IPS-NIHi7 (cell line): ENCODE measurements at regions not wholly inside any gene's neighbourhood (a gene's known extent, or its start where the extent isn't known, plus 50 kb on each side); places are given as distances from the start of the nearest gene placed in this dataset.

Experiments
- DNase-seq: peaks from one replicate; pipeline ENCODE4 v3.0.0; 2012; ENCODE audit warnings: mixed read lengths; ENCODE audit errors: extremely low spot score

- no peak for DNase-seq
Measured at GRCh38 chr4:148813289-148813688, 371.1 kb upstream of the NR3C2 start.

DNA sequence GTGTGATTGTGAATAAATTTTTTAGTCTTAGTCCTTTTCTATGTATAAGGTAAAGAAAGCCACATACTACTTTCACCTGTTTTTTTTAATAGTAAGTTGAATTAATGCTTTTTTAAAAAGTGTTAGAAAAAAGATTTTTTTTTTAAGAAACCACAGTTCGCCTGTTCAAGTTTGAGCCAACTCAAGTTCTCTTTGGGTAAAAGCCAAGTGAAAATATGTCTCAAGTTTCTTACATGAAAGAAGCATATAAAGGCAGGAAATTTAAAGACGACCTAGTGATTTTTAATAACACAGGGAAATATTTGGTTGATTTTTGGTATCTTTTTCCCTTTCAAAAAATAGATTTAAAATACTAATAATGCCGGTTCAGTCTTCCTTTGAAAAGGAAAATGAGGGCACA is 369.9 kb upstream of the NR3C2 start:
- DNase-seq, result no peak

DNA sequence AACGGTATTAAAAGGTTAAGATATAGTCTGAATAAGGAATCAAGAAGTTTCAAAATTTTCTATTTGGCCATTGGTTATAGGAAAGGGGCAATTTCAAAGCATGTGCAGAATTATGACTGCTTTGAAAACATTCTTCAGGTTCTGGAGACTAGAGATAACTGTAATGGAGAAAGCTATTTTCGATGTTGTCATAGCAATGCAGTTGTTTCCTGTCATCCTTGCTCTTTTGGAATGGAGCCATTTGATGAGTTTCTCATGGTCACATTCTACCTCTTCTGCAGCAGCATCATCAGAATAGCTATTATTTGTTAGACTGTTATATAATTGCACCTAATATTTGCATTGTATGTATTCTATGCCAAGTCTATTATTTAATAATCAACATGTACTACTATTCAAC is 368.2 kb upstream of the NR3C2 start:
- DNase-seq, result no peak

DNA sequence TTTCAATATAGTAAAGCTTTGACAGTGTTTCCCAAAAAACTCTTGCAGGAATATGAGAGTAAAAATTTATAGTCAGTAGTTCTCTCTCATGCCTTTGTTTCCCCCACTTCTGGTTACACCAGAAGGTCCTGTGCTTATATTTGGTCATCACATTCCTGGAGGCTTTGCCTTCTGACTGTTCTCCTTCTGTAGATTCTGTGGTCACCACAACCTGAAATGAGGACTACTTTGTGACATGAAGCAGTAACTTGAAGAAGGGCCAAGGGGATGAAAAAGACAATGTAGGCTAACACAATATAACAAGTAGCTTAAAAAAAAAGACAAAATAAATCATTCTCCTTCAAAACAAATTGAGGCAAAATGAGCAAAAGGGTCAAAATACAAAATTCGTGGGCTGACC is 366.2 kb upstream of the NR3C2 start:
- no peak for DNase-seq

GRCh38 chr4:148800940-148801339 is 358.7 kb upstream of the NR3C2 start:
- no peak for DNase-seq

DNA sequence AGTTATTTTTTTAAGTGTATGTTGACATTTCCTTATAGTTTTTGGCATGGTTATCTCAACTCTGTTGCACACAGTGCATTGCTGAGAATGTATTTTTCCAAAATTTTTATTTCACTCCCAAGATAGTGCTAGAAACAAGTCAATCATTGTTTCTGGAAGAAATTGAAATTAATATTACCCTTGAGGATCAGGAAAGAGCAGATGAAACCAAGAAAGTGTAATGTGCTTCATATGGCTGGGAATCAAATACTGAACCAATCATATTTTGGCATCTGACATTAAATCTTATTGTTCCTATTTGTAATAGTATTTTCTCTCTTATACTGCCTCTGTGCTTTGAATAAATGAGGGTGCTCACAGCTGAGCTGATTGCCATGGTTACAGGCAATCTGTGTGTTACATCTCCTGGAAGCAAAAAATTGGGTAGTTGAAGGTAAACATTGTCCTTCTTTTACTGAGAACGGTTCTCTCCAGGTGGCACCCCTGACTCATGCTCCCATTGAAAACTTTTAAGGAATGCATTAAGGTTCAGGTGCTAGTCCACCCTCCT is 358.2 kb upstream of the NR3C2 start:
- no peak for DNase-seq

DNA sequence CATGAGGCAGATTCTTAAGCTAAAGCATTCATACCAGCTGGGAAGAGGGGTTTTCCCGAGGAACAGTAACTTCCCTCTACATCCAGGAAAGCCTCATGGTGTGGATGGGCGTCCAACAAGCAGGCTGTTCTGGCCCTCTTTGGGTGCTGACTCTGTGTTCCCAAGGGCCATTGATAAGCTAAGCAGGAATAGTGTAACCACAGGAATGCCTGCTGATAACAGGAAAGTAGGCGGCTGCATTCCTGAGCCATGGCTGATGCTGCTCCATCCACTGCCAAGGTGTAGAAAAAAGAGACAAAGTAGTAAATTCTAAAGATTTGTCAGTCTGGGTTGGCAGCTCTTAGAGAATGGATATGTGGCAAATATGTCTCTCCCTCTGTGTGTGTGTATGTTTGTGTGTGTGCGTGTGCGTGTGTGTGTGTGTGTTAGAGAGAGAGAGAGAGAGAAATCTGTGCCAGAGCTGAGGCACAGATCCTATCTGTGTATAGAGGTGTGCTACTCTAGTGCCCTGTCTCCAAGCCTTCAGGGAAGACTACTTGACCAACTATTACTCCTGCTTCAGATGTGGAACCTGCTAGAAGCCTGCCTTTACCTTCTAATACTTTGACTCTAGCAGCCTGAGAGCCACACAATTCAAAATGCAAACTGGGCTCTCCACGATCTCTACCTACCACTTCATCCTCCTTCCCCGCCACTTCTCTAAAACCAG is 353.1 kb upstream of the NR3C2 start:
- DNase-seq, result peak; percentile 64

- DNase-seq, result no peak
Measured at GRCh38 chr4:148793221-148793620, 351.0 kb upstream of the NR3C2 start.

GRCh38 chr4:148790691-148791090 is 348.5 kb upstream of the NR3C2 start:
- DNase-seq, result no peak

DNA sequence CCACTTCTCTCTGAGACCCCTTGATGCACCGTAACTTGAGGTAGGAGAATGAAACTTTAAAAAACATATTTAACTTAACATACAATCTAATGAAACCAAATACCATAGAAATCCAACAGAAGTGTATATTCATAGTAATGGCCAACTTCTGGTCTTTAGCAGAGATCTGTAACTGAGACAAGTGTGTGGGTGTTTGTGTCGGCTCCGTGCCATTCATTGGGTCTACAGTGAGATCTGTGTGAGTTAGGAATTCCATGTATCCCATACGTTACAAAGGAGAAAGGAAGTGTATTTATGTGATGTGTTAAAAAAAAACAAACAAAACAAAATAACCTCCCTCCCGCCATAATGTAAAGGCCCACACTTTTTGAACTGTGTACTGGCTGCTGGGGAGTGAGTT is 348.0 kb upstream of the NR3C2 start:
- DNase-seq, result no peak

DNA sequence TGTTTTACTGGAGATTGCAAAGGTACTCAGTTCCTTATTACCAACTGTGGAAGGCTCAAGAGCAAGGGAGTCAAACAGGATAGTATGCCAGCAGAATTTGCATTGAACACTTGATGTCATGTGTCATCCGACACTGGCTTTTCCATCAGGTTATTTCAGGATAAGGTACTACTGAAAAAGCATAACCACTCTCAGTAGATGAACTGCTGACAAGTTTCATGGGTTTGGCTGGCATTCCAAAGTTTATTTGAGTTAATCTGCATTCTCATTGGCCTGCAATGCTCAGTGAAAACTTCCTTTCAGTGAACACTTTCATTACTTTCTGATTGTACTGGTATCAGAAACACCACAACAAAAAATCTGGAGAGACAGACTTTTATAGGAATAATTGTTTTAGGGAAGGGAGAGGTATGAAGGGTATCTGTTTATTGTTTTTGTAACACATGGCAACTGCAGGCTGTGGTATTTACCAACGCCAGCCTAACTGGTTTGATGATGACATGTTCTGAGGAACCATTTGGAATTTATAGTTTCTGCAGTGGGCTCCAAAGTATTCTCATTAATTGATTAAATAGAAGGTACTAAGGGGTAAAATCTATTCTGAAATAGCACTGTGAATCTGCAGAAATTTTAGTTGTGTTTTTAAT is 345.7 kb upstream of the NR3C2 start:
- no peak for DNase-seq

- DNase-seq, result no peak
Measured at GRCh38 chr4:148787285-148787684, 345.1 kb upstream of the NR3C2 start.

- no peak for DNase-seq
Measured at GRCh38 chr4:148786699-148787098, 344.5 kb upstream of the NR3C2 start.

- peak; percentile 83 for DNase-seq
Measured at GRCh38 chr4:148782284-148782683, 340.1 kb upstream of the NR3C2 start.

GRCh38 chr4:148780426-148781005 is 338.3 kb upstream of the NR3C2 start:
- DNase-seq, result no peak

- no peak for DNase-seq
Measured at GRCh38 chr4:148779771-148780170, 337.6 kb upstream of the NR3C2 start.

DNA sequence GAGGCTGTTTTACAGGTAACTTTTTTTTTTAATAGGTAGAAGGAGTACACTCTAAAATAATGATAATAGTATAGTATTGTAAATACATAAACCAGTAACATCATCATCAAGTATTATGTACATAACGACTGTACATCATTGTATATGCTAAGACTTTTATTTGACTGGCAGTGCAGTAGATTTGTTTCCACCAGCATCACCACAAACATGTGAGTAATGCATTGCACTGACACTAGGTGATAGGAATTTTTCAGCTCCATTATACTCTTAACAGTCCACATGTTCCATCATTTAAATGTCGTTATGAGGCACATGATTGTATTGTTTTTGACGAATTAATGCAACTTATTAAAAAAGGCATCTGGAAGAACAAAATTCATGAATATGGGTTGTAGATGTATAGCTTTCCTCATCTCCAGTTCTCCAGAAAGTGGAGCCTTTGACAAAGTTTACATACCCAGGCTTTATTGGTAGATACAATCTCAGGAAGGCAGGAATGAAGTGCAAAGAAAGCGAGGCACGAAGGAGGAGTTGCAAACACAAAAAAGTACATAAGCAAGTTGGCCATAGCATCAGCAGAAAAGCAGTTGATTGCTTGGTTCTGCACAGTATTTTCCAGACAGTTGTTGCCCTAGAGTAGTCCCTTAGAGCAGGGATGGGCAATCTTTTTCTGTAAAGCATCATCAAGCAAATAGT is 336.9 kb upstream of the NR3C2 start:
- DNase-seq, result no peak

- DNase-seq, result no peak
Measured at GRCh38 chr4:148776941-148777340, 334.7 kb upstream of the NR3C2 start.

- DNase-seq, result no peak
Measured at GRCh38 chr4:148774134-148774533, 331.9 kb upstream of the NR3C2 start.

- DNase-seq, result no peak
Measured at GRCh38 chr4:148773313-148773712, 331.1 kb upstream of the NR3C2 start.

DNA sequence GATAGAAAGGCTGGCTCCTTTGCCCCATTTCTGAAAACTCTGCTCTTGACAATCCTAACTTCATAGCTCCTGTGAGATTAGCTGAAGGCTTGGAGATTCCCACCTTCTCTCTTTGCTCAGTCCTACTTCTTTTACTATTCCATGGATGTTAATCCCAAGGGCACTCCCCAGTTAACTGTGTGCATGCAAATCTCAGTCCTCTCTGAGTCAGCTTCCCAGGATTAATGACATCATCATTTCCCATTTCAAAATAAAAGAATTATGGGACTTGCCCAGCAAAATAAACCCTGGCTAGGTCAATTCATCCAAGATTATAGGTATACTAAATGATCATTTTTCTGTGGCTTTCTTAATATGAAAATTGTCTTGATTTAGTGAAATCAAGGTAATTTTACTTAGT is 328.6 kb upstream of the NR3C2 start:
- no peak for DNase-seq

GRCh38 chr4:148770377-148770776 is 328.2 kb upstream of the NR3C2 start:
- no peak for DNase-seq
